NCI-H2196 (cell line): ENCODE measurements at regions not wholly inside any gene's neighbourhood (a gene's known extent, or its start where the extent isn't known, plus 50 kb on each side); places are given as distances from the start of the nearest gene placed in this dataset.
"Not testable (repeated sequence)": the region's sequence is repeated elsewhere in the genome, so short reads cannot be mapped to it uniquely, and the experiment has no call there.

ENCODE experiments used
- DNase-seq: peaks from one replicate; lab custom pipeline; 2025; ENCODE audit not compliant: unreplicated experiment; lab: John Stamatoyannopoulos, UW

DNA sequence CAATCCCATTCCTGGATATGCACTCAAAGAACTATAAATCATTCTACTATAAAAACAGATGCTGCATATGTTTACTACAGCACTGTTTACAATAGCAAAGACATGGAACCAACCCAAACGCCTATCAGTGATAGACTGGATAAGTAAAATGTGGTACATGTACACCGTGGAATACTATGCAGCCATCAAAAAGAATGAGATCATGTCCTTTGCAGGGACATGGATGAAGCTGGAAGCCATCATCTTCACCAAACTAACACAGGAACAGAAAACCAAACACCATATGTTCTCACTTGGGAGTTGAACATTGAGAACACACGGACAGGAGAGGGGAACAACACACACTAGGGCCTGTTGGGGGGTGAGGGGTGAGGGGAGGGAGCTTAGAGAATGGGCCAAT lies 274.9 kb upstream of the KIAA1217 start:
- not testable (repeated sequence) for DNase-seq

GRCh38 chr10:23945845-23946244 lies 263.1 kb upstream of the KIAA1217 start:
- DNase-seq = no peak

- DNase-seq = no peak
These were observed 257.1 kb upstream of the KIAA1217 start for GRCh38 chr10:23951841-23952240.

DNA sequence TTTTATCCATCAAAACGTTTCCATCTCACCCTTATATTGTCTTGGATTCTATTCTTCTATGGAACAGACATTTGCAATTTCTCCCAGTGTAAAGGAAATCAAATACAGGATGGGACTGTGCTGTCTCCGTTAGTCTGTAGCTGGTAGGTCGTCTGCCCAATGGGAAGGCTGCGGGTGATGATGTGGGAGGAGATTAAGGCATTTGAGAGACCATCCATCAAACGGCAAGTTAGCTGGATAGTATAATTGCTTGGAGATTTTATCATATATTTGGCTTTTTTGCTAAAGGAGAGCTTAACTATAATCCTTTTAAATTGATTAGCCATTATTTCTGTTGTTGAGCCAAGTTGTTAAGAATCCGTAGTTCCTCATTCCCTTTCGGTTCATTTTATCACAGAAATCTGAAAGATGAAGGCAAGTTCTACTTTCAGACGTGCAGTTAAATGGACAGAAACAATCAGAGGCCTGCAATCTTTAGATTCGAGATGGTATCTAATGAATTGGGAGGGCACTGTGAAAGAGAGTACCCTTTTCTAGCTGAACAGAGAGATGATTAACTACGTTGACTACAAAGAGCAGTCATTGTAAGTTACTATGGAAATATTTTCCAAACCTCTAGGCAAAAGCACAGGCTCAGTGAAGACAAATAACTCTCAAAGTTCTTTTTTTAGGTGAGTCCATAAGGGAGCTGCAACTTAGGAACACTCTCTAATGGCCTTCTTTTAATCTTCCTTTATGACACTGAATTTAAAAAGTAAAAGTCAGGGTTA lies 253.3 kb upstream of the KIAA1217 start:
- no peak for DNase-seq

DNA sequence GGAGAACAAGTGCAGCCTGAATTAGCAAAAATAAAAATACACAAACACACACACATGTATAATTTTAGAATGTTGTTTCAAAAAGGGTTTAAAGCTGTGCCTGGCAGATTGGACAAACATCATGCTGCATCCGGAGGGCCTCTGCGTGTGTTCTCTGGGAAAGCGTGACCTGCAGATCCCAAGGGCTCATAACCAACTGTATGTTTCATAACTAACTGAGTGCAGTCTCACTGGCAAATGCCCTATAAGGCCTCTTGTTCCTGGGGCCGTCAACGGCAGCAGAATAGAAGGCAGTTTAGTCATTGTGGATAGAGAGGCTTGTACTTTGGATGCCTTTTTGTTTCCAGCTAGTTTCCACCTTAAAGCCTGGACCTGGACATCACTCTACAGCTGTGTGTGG lies 243.8 kb upstream of the KIAA1217 start:
- no peak for DNase-seq

GRCh38 chr10:23965880-23966279 lies 243.1 kb upstream of the KIAA1217 start:
- DNase-seq = no peak

DNA sequence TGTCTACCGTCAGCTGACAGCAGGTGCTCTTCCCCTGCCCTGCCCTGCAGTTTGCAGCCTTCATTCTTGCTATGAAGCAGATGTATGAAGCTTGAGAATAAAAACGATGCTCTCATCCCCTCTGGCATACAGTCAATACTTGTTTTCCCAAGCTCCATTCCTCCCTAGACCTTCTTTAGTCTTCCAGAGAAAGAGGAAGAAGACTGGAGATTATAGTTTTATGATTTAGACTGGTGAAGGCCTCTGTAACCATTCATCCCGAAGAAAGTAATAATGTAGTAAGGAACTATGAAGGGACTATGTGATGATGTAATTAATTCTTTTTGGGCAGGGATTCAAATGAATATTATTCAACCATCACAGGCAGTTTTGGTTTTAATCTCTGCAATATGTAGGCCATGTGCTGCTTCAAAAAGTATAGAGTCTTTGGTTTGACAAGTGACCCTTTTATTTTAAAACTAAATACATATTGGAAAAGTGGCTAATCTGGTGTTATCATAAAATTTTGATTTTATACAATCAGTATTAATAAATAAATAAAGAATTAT lies 242.4 kb upstream of the KIAA1217 start:
- DNase-seq = no peak

DNA sequence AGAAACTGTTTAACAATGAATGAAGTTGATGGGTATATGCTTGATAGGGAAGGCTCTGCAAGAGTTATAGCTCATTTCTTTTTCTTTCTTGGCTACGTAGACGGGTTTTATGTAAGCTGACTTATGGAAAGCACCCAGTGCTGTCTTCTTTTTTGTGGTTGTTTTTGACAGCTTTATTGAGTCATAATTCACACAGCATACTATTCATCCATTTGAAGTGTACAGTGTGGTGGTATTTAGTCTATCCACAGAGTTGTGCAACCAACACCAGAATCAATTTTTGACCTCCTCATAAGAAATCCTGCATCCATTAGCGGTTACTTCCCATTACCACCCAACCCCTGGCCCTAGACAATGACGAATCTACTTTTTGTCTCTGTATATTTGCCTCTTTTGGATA lies 240.6 kb upstream of the KIAA1217 start:
- DNase-seq = no peak

DNA sequence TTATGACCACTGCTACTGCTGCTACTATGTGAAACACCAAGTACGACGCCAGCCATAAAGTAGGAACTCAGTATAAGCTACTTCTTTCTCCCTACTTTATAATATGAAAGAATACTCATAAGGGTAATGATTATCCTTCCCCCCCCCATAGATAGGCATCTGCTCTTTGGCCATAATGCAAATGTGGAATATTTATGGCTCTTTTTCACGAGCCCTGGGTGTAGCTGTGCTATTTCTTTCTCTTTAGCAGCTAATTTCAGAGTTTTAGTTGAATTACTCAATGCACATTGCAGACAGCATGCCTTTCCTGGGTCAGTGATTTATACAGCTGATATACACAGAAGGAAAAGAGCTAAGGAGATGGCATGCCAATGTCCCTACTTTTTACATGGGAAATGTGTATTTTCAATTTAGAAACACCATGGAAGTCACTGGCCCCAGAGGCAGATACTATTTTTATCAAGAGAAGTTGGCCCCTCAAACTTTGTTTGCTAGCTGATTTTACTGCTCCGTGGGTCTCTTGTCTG lies 234.1 kb upstream of the KIAA1217 start:
- DNase-seq = no peak

GRCh38 chr10:23975431-23975830 lies 233.5 kb upstream of the KIAA1217 start:
- no peak for DNase-seq

DNA sequence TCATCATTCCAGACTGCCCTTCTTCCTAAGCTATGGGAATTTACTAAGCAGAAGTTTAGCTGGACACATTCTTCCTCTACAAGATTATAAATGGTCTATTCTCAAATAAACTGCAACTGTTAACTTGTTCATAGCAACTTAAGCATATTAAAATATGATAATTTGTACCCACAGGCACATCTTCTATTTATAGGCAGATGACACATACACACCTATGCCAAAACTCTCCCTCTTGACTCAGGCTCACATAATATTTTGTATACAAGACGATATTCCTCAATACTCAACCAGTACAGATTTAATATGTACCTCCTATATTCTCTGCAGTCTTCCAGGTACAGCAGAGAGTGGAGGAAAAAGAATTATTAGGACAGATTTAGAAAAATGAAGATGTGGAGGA lies 232.7 kb upstream of the KIAA1217 start:
- DNase-seq = no peak

GRCh38 chr10:23978317-23978716 lies 230.6 kb upstream of the KIAA1217 start:
- DNase-seq = no peak

DNA sequence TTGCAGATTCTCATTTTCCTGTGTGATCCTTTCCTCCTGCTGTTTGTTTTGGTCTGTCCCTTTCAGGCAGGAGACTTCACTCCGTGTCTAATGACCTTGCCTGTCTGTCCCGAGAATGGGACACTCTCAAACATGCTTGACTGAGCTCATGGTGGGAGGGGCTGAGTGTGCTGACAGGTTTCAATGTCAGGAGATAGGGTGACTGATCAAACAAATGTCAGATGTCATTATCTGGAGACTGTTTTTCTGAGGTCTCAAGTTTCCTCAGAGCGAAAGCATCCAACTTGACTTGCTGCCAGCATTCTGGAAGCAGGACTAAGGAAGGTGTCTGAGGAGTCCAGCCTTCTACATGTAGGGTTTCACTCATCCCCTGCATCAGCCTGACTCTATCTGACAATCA lies 228.8 kb upstream of the KIAA1217 start:
- no peak for DNase-seq

DNA sequence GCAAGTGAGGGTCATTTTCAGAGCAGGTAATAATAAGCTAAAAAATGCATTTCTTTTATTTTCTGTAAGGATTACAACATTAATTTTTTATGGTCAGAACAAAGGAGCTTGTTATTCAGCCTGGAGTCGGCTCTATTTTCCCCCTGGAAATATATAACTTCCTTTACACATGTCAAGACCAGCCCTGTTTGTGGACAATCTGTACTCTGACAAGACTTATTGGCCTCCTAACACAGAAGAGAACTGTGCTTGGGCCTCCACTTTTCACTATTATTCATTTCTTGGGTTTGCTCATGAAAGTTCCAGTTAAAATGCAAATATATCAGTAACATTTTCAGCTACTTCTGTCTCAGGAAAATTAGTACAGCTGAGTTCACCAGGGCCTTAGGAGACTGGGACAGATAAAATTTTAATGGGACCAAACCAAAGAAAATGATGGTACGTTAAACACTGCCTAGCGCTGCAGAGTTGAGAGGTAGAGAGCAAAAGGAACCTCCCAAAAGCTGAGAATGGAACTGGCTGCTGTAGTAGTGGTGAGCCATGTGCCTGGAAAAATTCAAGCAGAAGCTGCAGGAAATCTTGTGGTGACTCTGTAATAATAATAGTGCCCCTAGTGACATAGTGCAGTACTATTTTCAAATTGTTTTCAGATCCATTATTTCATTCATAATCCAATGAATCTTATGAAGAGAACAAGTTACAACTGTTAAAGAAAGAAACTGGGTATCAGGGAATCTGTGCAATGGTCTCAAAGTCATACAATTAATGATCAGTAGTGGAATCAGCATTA lies 227.2 kb upstream of the KIAA1217 start:
- DNase-seq = no peak

DNA sequence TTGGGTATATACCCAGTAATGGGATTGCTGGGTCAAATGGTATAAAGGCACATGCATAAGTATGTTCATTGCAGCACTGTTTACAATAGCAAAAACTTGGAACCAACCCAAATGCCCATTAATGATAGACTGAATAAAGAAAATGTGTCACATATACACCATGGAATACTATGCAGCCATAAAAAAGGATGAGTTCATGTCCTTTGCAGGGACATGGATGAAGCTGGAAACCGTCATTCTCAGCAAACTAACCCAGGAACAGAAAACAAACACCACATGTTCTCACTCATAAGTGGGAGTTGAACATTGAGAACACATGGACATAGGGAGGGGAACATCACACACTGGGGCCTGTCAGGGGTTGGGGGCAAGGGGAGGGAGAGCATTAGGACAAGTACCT lies 224.5 kb upstream of the KIAA1217 start:
- not testable (repeated sequence) for DNase-seq

DNA sequence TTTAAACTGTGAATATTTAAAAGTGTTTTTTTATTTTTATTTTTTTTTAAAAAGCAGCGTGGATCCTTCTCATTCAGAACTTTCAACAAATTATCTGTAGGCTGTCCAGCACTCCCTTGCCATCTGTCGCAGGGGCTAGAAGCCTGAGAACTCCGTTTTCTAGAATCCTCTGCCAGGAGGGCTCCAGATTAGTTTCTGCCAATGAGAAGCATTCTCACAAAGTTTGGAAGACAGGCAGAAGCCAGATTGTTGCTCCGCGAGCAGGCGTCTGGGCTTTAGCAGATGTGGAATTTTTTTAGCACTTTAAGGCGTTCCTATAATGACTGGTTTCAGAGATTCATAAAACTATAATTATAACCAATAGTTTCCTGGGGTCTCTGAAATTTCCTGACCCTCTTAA lies 220.9 kb upstream of the KIAA1217 start:
- DNase-seq = no peak

DNA sequence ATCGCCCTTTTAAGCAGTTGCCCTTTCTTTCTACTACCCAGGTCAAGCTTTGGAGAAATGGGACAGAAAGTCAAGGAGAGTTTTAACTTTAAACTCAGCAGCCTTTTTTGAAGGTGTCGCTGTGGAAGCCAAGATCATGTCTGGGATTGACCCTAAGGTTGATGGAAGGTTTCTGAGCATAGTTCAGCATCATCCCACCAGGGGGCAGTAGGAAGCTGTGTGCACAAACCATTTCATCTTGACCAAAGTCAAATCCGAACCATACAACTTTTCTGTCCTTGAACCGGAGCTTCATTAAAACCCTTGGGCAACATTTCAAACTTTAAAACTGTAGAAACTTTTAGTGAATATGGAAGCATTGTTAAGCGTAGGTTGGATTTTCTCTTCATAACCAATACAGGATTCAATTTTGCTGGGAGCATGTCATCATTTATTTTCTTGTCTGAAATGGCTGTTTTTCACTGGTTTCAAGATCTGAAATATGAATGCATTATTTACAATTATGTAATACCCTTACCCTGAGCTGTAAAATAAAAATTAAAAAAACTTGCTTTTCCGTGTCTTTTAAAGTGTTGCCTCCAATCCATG lies 214.4 kb upstream of the KIAA1217 start:
- peak; percentile 1 for DNase-seq

GRCh38 chr10:23999445-23999844 lies 209.5 kb upstream of the KIAA1217 start:
- no peak for DNase-seq

DNA sequence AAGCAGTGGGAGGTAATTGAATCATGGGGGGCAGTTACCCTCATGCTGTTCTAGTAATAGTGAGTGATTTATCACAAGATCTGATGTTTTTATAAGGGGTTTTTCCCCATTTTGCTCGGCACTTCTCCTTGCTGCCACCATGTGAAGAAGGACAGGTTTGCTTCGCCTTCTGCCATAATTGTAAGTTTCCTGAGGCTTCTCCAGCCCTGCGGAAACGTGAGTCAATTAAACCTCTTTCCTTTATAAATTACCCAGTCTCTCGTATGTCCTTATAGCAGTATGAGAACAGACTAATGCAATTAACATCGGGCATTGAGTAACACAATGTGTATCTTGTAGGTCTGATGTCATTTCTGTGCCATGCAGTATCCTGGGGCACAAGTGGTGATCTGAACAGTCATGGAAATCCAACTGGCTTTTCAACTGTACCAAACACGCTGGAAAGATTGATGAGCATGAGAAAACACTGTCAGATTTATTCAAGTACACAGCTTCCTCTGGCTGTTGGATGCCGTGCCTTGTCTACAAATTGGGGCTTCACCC lies 208.6 kb upstream of the KIAA1217 start:
- no peak for DNase-seq

DNA sequence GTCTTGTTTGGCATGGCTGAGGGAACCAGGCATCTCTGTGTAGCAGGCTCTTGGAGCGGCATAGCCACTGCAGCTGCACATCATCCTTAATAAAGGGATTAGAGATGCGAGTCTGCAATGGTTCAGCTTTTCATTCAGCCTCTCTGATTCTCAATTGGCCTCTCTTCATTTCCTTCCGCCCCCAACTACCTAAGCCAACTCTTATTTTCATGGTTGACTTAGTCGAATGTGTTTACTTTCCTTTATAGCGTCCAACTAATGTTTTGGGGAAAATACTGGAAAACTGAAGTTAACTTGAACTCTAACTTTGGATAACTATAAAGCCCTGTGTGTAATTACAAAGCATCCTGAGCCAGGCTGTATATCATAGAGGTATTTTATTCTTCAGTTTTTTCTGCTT lies 202.2 kb upstream of the KIAA1217 start:
- DNase-seq = no peak

GRCh38 chr10:24007359-24007758 lies 201.6 kb upstream of the KIAA1217 start:
- no peak for DNase-seq
